MM.1S (cell line): ENCODE measurements at regions not wholly inside any gene's neighbourhood (a gene's known extent, or its start where the extent isn't known, plus 50 kb on each side); places are given as distances from the start of the nearest gene placed in this dataset.

Experiments used
- EZH2 ChIP-seq: fragments of 300-600 bp; sonication (generic); optimal IDR thresholded peaks from 2 replicates; pipeline ENCODE3; 2017; ENCODE audit warnings: low read depth, mild to moderate bottlenecking, antibody characterized with exemption, low read length, mixed read lengths
- EZH2phosphoT487 ChIP-seq: fragments of 300-600 bp; sonication (generic); IDR thresholded peaks from 2 replicates; pipeline ENCODE4 v1.6.1; 2018; ENCODE audit warnings: antibody characterized with exemption, low read length
- TF ChIP-seq, protein P1 (sequence below): fragments of 300-600 bp; sonication (generic); IDR thresholded peaks from 2 replicates; pipeline ENCODE4 v1.5.1; 2016; ENCODE audit warnings: antibody characterized with exemption, low read length, mixed read lengths

DNA sequence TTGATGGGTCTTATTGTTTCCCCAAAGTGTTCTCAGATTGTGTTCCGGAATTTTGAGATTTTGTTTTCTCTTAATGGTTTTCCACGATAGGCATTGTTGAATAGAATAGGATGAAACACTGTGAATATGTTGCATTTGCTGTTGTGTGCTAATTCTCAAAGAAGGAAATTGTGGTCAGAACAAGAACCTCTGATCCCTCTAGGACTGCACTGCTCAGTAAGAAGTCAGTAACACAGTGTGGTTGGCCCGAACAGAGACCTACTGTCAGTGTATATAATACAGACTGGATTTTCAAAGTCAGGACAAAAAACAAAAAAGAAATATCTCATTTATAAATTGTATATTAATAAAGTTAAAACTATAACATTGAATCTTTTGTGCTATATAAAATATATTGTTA is 494.8 kb downstream of the MAT2B start:
- TF ChIP-seq, protein P1, sequence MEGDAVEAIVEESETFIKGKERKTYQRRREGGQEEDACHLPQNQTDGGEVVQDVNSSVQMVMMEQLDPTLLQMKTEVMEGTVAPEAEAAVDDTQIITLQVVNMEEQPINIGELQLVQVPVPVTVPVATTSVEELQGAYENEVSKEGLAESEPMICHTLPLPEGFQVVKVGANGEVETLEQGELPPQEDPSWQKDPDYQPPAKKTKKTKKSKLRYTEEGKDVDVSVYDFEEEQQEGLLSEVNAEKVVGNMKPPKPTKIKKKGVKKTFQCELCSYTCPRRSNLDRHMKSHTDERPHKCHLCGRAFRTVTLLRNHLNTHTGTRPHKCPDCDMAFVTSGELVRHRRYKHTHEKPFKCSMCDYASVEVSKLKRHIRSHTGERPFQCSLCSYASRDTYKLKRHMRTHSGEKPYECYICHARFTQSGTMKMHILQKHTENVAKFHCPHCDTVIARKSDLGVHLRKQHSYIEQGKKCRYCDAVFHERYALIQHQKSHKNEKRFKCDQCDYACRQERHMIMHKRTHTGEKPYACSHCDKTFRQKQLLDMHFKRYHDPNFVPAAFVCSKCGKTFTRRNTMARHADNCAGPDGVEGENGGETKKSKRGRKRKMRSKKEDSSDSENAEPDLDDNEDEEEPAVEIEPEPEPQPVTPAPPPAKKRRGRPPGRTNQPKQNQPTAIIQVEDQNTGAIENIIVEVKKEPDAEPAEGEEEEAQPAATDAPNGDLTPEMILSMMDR = no peak
- TF ChIP-seq EZH2 = no peak
- TF ChIP-seq EZH2phosphoT487 = no peak
